ENCODE measurements at regions not wholly inside any gene's neighbourhood (a gene's known extent, or its start where the extent isn't known, plus 50 kb on each side); places are given as distances from the start of the nearest gene placed in this dataset.

- no peak overlapping the region for H3K9ac ChIP-seq (ENCODE audit: low read depth, low read length, poor library complexity)
- H3K79me1 ChIP-seq (ENCODE audit: low read depth, low read length), result no peaks in the 10 kb centered on the region
- no peak overlapping the region for H3K27ac ChIP-seq (replicated peaks; ENCODE audit: low read length)
- H2BK15ac ChIP-seq (ENCODE audit: low read length), result no peak overlapping the region
- H3K4me3 ChIP-seq (ENCODE audit: low read length in 2 of 2), result no peak overlapping the region
- H3K9me3 ChIP-seq (replicated peaks in 1 of 2; ENCODE audit: control insufficient read depth in 2 of 2, insufficient read depth in 1 of 2, low read depth in 1 of 2, low read length in 2 of 2), result no peaks in the 10 kb centered on the region
- H4K91ac ChIP-seq (ENCODE audit: low read depth, low read length, poor library complexity), result no peak overlapping the region
- no peaks in the 10 kb centered on the region for H3K27me3 ChIP-seq (ENCODE audit: control insufficient read depth in 3 of 3, insufficient read depth in 3 of 3, low read depth in 1 of 3, low read length in 3 of 3)
- no peak overlapping the region for H2AK5ac ChIP-seq (ENCODE audit: low read depth, low read length)
- peak overlapping the region; percentile 54 for H2AFZ ChIP-seq (ENCODE audit: low read length)
- H3K4me2 ChIP-seq (ENCODE audit: insufficient read depth, low read length, poor library complexity, severe bottlenecking), result no peak overlapping the region
- H3K23ac ChIP-seq (ENCODE audit: low read depth, low read length, poor library complexity), result no peak overlapping the region
- no peak overlapping the region for H2BK12ac ChIP-seq (ENCODE audit: low read length)
- no peak overlapping the region for H3K4ac ChIP-seq (ENCODE audit: low read length)
- no peak overlapping the region for H4K8ac ChIP-seq (ENCODE audit: low read depth, low read length)
- H2BK5ac ChIP-seq (ENCODE audit: low read length), result no peak overlapping the region
- no peak overlapping the region for H3K18ac ChIP-seq (ENCODE audit: low read length)
- no peak overlapping the region for H2BK120ac ChIP-seq (ENCODE audit: low read depth, low read length)
- no CpG with 5 or more reads among the region's 9 CpGs for WGBS, 2 donors (ENCODE audit: extremely low coverage in 2 of 2, insufficient read length in 2 of 2, insufficient replicate concordance in 1 of 2)
- no peaks in the 10 kb centered on the region for H3K36me3 ChIP-seq (replicated peaks in 1 of 2; ENCODE audit: control insufficient read depth in 2 of 2, insufficient read depth in 2 of 2, low read length in 2 of 2)
- H3K4me1 ChIP-seq (ENCODE audit: control insufficient read depth in 2 of 2, insufficient read depth in 1 of 2, low read depth in 1 of 2, low read length in 2 of 2), result no peaks in the 10 kb centered on the region
- no peak overlapping the region for H3K14ac ChIP-seq (ENCODE audit: low read length)
- DNase-seq (ENCODE audit: low spot score), result no peak
These were observed 179.9 kb upstream of the MBL2 start for GRCh38 chr10:52952391-52953055.

DNA sequence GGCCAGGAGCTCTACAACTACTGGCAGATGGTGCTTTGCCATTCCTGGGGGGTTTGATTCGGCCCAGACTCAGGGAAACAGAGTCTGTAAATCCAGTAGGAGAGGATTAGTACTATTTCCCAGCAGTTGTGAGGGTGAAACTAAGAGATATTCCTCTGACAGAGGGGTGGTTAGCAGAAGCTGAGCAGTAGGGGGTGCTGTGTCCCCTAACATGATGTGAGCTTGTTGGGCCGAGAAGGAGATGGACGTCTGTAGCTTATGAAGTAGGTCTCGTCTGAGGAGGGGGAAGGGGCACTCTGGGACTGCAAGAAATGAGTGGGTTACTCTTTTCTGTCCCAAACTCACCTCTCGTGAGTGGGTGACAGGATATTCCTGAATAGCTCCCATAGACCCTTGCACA is 179.2 kb upstream of the MBL2 start:
- H3K9me3 ChIP-seq (replicated peaks in 1 of 2; ENCODE audit: control insufficient read depth in 2 of 2, insufficient read depth in 1 of 2, low read depth in 1 of 2, low read length in 2 of 2), result no peaks in the 10 kb centered on the region
- H2AFZ ChIP-seq (ENCODE audit: low read length), result peak overlapping the region; percentile 54
- no peak overlapping the region for H3K4ac ChIP-seq (ENCODE audit: low read length)
- no peak overlapping the region for H3K4me3 ChIP-seq (ENCODE audit: low read length in 2 of 2)
- H3K36me3 ChIP-seq (replicated peaks in 1 of 2; ENCODE audit: control insufficient read depth in 2 of 2, insufficient read depth in 2 of 2, low read length in 2 of 2), result no peaks in the 10 kb centered on the region
- no peak overlapping the region for H3K23ac ChIP-seq (ENCODE audit: low read depth, low read length, poor library complexity)
- DNase-seq (ENCODE audit: low spot score), result peak; percentile 24
- no peak overlapping the region for H4K91ac ChIP-seq (ENCODE audit: low read depth, low read length, poor library complexity)
- no CpG with 5 or more reads among the region's 5 CpGs for WGBS, 2 donors (ENCODE audit: extremely low coverage in 2 of 2, insufficient read length in 2 of 2, insufficient replicate concordance in 1 of 2)
- H2AK5ac ChIP-seq (ENCODE audit: low read depth, low read length), result no peak overlapping the region
- no peaks in the 10 kb centered on the region for H3K79me1 ChIP-seq (ENCODE audit: low read depth, low read length)
- no peak overlapping the region for H3K4me2 ChIP-seq (ENCODE audit: insufficient read depth, low read length, poor library complexity, severe bottlenecking)
- H3K9ac ChIP-seq (ENCODE audit: low read depth, low read length, poor library complexity), result no peak overlapping the region
- no peak overlapping the region for H2BK5ac ChIP-seq (ENCODE audit: low read length)
- no peak overlapping the region for H4K8ac ChIP-seq (ENCODE audit: low read depth, low read length)
- no peaks in the 10 kb centered on the region for H3K27me3 ChIP-seq (ENCODE audit: control insufficient read depth in 3 of 3, insufficient read depth in 3 of 3, low read depth in 1 of 3, low read length in 3 of 3)
- no peak overlapping the region for H2BK12ac ChIP-seq (ENCODE audit: low read length)
- no peak overlapping the region for H3K27ac ChIP-seq (replicated peaks; ENCODE audit: low read length)
- H2BK120ac ChIP-seq (ENCODE audit: low read depth, low read length), result no peak overlapping the region
- H3K18ac ChIP-seq (ENCODE audit: low read length), result no peak overlapping the region
- H2BK15ac ChIP-seq (ENCODE audit: low read length), result no peak overlapping the region
- H3K4me1 ChIP-seq (ENCODE audit: control insufficient read depth in 2 of 2, insufficient read depth in 1 of 2, low read depth in 1 of 2, low read length in 2 of 2), result no peaks in the 10 kb centered on the region
- no peak overlapping the region for H3K14ac ChIP-seq (ENCODE audit: low read length)

DNA sequence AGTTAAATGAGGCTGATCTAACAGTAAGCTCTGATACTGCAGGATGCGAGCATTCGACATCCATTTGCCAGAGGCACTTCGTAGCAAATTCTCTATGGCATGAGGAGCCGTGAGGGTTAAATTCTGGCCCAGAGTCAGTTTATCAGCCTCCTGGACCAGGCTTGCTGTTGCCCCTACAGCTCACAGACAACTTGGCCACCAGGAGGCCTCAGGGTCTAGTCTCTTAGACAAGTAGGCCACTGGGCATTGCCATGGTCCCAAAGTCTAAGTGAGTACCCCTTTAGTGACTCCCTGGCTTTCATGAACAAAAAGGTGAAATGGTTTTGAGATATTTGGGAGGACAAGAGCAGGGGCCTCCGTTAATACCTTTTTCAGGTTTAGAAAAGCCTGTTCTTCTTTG is 178.0 kb upstream of the MBL2 start:
- H2BK120ac ChIP-seq (ENCODE audit: low read depth, low read length), result no peak overlapping the region
- H3K36me3 ChIP-seq (replicated peaks in 1 of 2; ENCODE audit: control insufficient read depth in 2 of 2, insufficient read depth in 2 of 2, low read length in 2 of 2), result no peaks in the 10 kb centered on the region
- no peak overlapping the region for H3K4me2 ChIP-seq (ENCODE audit: insufficient read depth, low read length, poor library complexity, severe bottlenecking)
- H2BK5ac ChIP-seq (ENCODE audit: low read length), result no peak overlapping the region
- no peak overlapping the region for H4K91ac ChIP-seq (ENCODE audit: low read depth, low read length, poor library complexity)
- no peak overlapping the region for H3K9ac ChIP-seq (ENCODE audit: low read depth, low read length, poor library complexity)
- no peak overlapping the region for H3K14ac ChIP-seq (ENCODE audit: low read length)
- no peak overlapping the region for H3K4me3 ChIP-seq (ENCODE audit: low read length in 2 of 2)
- H3K27ac ChIP-seq (replicated peaks; ENCODE audit: low read length), result no peak overlapping the region
- H3K79me1 ChIP-seq (ENCODE audit: low read depth, low read length), result no peaks in the 10 kb centered on the region
- H4K8ac ChIP-seq (ENCODE audit: low read depth, low read length), result no peak overlapping the region
- no peaks in the 10 kb centered on the region for H3K9me3 ChIP-seq (replicated peaks in 1 of 2; ENCODE audit: control insufficient read depth in 2 of 2, insufficient read depth in 1 of 2, low read depth in 1 of 2, low read length in 2 of 2)
- H3K27me3 ChIP-seq (ENCODE audit: control insufficient read depth in 3 of 3, insufficient read depth in 3 of 3, low read depth in 1 of 3, low read length in 3 of 3), result no peaks in the 10 kb centered on the region
- peak overlapping the region; percentile 22 for H2BK15ac ChIP-seq (ENCODE audit: low read length)
- WGBS, 2 donors (ENCODE audit: extremely low coverage in 2 of 2, insufficient read length in 2 of 2, insufficient replicate concordance in 1 of 2), result no CpG with 5 or more reads among the region's 5 CpGs
- H2AK5ac ChIP-seq (ENCODE audit: low read depth, low read length), result peak overlapping the region; percentile 57
- DNase-seq (ENCODE audit: low spot score), result no peak
- H2BK12ac ChIP-seq (ENCODE audit: low read length), result no peak overlapping the region
- no peaks in the 10 kb centered on the region for H3K4me1 ChIP-seq (ENCODE audit: control insufficient read depth in 2 of 2, insufficient read depth in 1 of 2, low read depth in 1 of 2, low read length in 2 of 2)
- peak overlapping the region; percentile 49 for H2AFZ ChIP-seq (ENCODE audit: low read length)
- H3K23ac ChIP-seq (ENCODE audit: low read depth, low read length, poor library complexity), result no peak overlapping the region
- H3K4ac ChIP-seq (ENCODE audit: low read length), result no peak overlapping the region
- H3K18ac ChIP-seq (ENCODE audit: low read length), result no peak overlapping the region

- H3K4ac ChIP-seq (ENCODE audit: low read length), result no peak overlapping the region
- no peaks in the 10 kb centered on the region for H3K4me1 ChIP-seq (ENCODE audit: control insufficient read depth in 2 of 2, insufficient read depth in 1 of 2, low read depth in 1 of 2, low read length in 2 of 2)
- no peak overlapping the region for H2BK5ac ChIP-seq (ENCODE audit: low read length)
- H3K14ac ChIP-seq (ENCODE audit: low read length), result peak overlapping the region; percentile 26
- H3K23ac ChIP-seq (ENCODE audit: low read depth, low read length, poor library complexity), result no peak overlapping the region
- peak overlapping the region; percentile 22 for H2BK15ac ChIP-seq (ENCODE audit: low read length)
- WGBS, 2 donors (ENCODE audit: extremely low coverage in 2 of 2, insufficient read length in 2 of 2, insufficient replicate concordance in 1 of 2), result no CpG with 5 or more reads among the region's 13 CpGs
- no peak for DNase-seq (ENCODE audit: low spot score)
- peak overlapping the region; percentile 49 for H2AFZ ChIP-seq (ENCODE audit: low read length)
- no peak overlapping the region for H4K8ac ChIP-seq (ENCODE audit: low read depth, low read length)
- H2BK120ac ChIP-seq (ENCODE audit: low read depth, low read length), result no peak overlapping the region
- no peaks in the 10 kb centered on the region for H3K79me1 ChIP-seq (ENCODE audit: low read depth, low read length)
- H3K27ac ChIP-seq (replicated peaks; ENCODE audit: low read length), result no peak overlapping the region
- no peak overlapping the region for H2BK12ac ChIP-seq (ENCODE audit: low read length)
- H3K4me3 ChIP-seq (ENCODE audit: low read length in 2 of 2), result no peak overlapping the region
- H3K18ac ChIP-seq (ENCODE audit: low read length), result no peak overlapping the region
- no peaks in the 10 kb centered on the region for H3K27me3 ChIP-seq (ENCODE audit: control insufficient read depth in 3 of 3, insufficient read depth in 3 of 3, low read depth in 1 of 3, low read length in 3 of 3)
- no peak overlapping the region for H4K91ac ChIP-seq (ENCODE audit: low read depth, low read length, poor library complexity)
- H3K36me3 ChIP-seq (replicated peaks in 1 of 2; ENCODE audit: control insufficient read depth in 2 of 2, insufficient read depth in 2 of 2, low read length in 2 of 2), result no peaks in the 10 kb centered on the region
- no peak overlapping the region for H3K9ac ChIP-seq (ENCODE audit: low read depth, low read length, poor library complexity)
- peak overlapping the region; percentile 57 for H2AK5ac ChIP-seq (ENCODE audit: low read depth, low read length)
- H3K4me2 ChIP-seq (ENCODE audit: insufficient read depth, low read length, poor library complexity, severe bottlenecking), result no peak overlapping the region
- no peaks in the 10 kb centered on the region for H3K9me3 ChIP-seq (replicated peaks in 1 of 2; ENCODE audit: control insufficient read depth in 2 of 2, insufficient read depth in 1 of 2, low read depth in 1 of 2, low read length in 2 of 2)
These were observed 177.3 kb upstream of the MBL2 start for GRCh38 chr10:52949899-52950298.
